Uterus (tissue), 3 donors: ENCODE measurements at regions not wholly inside any gene's neighbourhood (a gene's known extent, or its start where the extent isn't known, plus 50 kb on each side); places are given as distances from the start of the nearest gene placed in this dataset.

Experiments used
- DNase-seq, 2 donors: peaks; one replicate each; pipeline ENCODE4 v3.0.0-alpha.2; 2019 to 2020
- H3K27ac ChIP-seq, 2 donors: fragments of 200-600 bp; sonication (generic); 1 replicate in 1 of 2; 2 replicates in 1 of 2; pipeline ENCODE4 v1.5.1; 2016 to 2018
- H3K27me3 ChIP-seq, 2 donors: fragments of 200-600 bp; sonication (generic); one replicate each; pipeline ENCODE4 v1.5.1; 2018 to 2019; ENCODE audit warnings: control low read depth in 1 of 2
- H3K36me3 ChIP-seq, 2 donors: fragments of 200-600 bp; sonication (generic); one replicate each; pipeline ENCODE4 v1.5.1; 2019; ENCODE audit warnings: control low read depth in 1 of 2
- H3K4me1 ChIP-seq, 2 donors: fragments of 200-600 bp; sonication (generic); one replicate each; pipeline ENCODE4 v1.5.1; 2018 to 2019; ENCODE audit warnings: control low read depth in 1 of 2
- H3K4me3 ChIP-seq, 2 donors: fragments of 200-600 bp; sonication (generic); 1 replicate in 1 of 2; 2 replicates in 1 of 2; pipeline ENCODE4 v1.5.1; 2018 to 2019; ENCODE audit warnings: mild to moderate bottlenecking in 1 of 2
- H3K9me3 ChIP-seq, 2 donors: fragments of 200-600 bp; sonication (generic); one replicate each; pipeline ENCODE4 v1.5.1; 2019; ENCODE audit warnings: control low read depth in 1 of 2
- POLR2A ChIP-seq, 2 donors: fragments of 450-650 bp; IDR thresholded peaks; one replicate each; pipeline ENCODE4 v1.6.1; 2016; ENCODE audit warnings: antibody characterized with exemption in 2 of 2, mild to moderate bottlenecking in 1 of 2, moderate library complexity in 1 of 2
- intact Hi-C: fragments of 100-400 bp; cut with DNase I; formaldehyde crosslinking; loops from one replicate; pipeline ENCODE4 v1.15.1; 2023; ENCODE audit warnings: low total_unique reads
- TF ChIP-seq, protein P1 (sequence below), 4 experiments: fragments of 200-600 bp in 2 of 4; fragments of 450-650 bp in 2 of 4; sonication (generic) in 2 of 4; IDR thresholded peaks; one replicate each; pipeline ENCODE4 v1.5.1; 2016 to 2019; ENCODE audit warnings: antibody characterized with exemption in 4 of 4, mild to moderate bottlenecking in 2 of 4, moderate library complexity in 1 of 4
- donor health status: DM: yes; HTN: yes; CAD: no.

DNA sequence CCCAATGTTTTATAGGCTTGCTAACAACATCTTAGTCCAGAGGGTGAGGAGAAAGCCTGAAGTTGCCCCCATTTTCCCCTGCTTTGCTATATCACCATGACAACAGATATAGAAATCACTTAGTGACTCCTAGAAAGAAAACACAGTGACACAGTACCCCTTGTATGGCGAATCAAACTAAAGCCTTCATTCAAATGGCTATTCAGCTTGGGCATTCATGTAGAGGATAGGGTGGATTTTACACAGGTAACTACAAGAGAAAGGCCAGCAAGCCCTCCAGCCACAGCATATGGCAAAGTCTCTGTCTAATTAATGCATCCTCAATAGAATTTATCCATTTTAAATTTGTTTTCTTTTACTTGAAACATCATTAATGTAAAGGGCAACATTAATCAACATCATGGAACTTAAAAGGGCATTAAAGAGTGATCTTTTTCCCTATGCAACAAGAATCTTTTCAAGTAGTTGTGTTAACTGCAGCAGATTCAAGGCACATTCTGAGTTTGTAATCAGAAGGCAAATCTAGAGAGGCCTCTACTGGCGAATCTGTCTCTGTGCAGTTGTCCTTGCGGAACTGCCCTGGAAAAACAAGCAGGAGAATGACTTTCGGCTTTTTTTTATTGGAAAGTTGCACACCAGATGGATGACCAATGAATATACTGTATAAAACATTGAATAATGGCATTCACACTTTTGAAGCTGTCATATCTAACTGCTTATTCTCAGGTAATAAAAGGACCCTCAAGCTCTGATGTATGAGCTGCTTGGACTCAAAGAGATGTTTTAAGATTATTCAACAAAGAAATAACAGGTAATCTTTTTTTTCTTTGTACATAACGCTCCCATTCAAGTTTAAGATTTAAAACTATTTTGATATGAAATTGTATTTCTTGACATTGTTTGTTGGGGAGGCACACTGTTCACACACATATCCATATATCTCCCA is 621.7 kb upstream of the AGTR1 start:
- Histone ChIP-seq H3K36me3 (no peaks in the 10 kb centered on the region), H3K27me3 (no peaks in the 10 kb centered on the region), H3K4me3 (no peak overlapping the region), H3K27ac (no peak overlapping the region), H3K9me3 (no peaks in the 10 kb centered on the region), H3K4me1 (no peaks in the 10 kb centered on the region)
- TF ChIP-seq POLR2A (IDR thresholded peaks at IDR 0.05) = no peak
- TF ChIP-seq, protein P1, sequence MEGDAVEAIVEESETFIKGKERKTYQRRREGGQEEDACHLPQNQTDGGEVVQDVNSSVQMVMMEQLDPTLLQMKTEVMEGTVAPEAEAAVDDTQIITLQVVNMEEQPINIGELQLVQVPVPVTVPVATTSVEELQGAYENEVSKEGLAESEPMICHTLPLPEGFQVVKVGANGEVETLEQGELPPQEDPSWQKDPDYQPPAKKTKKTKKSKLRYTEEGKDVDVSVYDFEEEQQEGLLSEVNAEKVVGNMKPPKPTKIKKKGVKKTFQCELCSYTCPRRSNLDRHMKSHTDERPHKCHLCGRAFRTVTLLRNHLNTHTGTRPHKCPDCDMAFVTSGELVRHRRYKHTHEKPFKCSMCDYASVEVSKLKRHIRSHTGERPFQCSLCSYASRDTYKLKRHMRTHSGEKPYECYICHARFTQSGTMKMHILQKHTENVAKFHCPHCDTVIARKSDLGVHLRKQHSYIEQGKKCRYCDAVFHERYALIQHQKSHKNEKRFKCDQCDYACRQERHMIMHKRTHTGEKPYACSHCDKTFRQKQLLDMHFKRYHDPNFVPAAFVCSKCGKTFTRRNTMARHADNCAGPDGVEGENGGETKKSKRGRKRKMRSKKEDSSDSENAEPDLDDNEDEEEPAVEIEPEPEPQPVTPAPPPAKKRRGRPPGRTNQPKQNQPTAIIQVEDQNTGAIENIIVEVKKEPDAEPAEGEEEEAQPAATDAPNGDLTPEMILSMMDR (IDR thresholded peaks at IDR 0.05) = peak; percentile 38 to 53 (median 45)
- intact Hi-C loops = no loop called here
- no peak for DNase-seq

DNA sequence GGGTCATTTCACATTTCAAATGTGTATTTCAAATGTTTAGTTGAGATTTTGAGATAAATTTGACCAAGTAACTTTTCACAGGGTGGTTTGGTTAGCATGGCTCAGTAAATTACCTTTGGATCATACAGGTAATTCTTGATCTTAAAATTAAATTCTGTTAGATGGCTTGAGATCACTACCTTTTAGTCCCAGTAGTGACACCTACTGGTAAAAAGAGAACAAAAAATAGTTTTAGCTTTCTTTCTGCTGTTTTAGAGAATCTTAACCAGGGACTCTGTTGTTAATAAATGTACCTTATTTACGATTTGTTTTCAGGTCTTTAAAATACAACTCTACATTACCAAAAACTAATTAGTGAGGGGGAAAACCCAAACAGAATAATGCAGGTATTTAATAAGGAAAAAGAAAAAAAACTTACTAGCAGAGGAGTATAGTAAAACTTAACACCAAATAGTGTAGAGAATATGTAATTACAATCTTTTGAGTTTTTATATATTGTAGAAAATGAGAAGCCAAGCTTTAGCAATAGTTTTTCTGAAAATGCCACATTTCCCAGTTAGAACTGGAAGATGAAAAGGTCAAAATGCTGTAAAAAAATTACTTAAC is 620.3 kb upstream of the AGTR1 start:
- TF ChIP-seq POLR2A (IDR thresholded peaks at IDR 0.05) = no peak
- TF ChIP-seq, protein P1 (IDR thresholded peaks at IDR 0.05) = peak in 1 of 4 experiments; percentile 33
- Histone ChIP-seq H3K4me3 (no peak overlapping the region), H3K4me1 (no peaks in the 10 kb centered on the region), H3K27ac (no peak overlapping the region), H3K36me3 (no peaks in the 10 kb centered on the region), H3K27me3 (no peaks in the 10 kb centered on the region), H3K9me3 (no peaks in the 10 kb centered on the region)
- no peak for DNase-seq
- intact Hi-C loops = no loop called here

DNA sequence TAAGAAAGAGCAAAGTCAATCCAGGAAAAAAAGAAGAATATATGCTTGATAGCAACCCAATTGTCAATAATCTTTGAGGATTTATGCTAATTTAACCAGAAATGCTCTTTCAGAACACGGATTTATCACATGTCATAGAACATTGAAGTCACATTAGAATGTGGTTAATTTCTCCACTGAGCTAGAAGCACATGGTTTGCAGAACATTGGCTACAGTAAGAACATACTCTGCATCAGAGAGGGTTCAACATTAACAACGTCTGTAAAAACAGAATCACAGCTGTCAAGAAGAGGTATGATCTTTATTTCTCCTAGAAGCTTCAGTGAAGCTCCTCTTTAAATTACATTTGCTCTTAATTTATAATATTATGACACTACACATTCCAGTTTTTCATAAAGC is 619.7 kb upstream of the AGTR1 start:
- TF ChIP-seq, protein P1 (IDR thresholded peaks at IDR 0.05) = no peak
- TF ChIP-seq POLR2A (IDR thresholded peaks at IDR 0.05) = no peak
- no peak for DNase-seq
- Histone ChIP-seq H3K27ac (no peak overlapping the region), H3K9me3 (no peaks in the 10 kb centered on the region), H3K4me1 (no peaks in the 10 kb centered on the region), H3K4me3 (no peak overlapping the region), H3K27me3 (no peaks in the 10 kb centered on the region), H3K36me3 (no peaks in the 10 kb centered on the region)
- intact Hi-C loops = no loop called here

DNA sequence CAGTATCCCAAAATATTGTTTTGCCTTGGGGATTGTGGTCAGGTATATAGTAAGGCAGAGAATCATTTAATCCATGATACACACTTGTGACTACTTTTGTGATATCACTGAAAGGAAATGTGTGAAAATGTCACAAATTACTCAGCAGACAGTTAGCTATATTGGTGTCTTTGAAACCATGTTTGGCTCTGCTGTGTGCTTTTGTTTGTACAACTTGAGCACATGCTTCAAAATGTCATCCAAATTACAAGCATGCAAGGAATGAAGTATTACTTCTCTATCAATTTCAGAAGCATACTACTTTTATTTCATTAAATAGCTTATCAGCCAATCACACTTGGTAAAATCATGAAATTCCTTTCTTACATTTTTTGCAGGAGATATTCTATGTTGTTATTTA is 619.0 kb upstream of the AGTR1 start:
- Histone ChIP-seq H3K36me3 (no peaks in the 10 kb centered on the region), H3K9me3 (no peaks in the 10 kb centered on the region), H3K27me3 (no peaks in the 10 kb centered on the region), H3K27ac (no peak overlapping the region), H3K4me3 (no peak overlapping the region), H3K4me1 (no peaks in the 10 kb centered on the region)
- intact Hi-C loops = no loop called here
- no peak for DNase-seq
- TF ChIP-seq, protein P1 (IDR thresholded peaks at IDR 0.05) = no peak
- no peak for TF ChIP-seq POLR2A (IDR thresholded peaks at IDR 0.05)

DNA sequence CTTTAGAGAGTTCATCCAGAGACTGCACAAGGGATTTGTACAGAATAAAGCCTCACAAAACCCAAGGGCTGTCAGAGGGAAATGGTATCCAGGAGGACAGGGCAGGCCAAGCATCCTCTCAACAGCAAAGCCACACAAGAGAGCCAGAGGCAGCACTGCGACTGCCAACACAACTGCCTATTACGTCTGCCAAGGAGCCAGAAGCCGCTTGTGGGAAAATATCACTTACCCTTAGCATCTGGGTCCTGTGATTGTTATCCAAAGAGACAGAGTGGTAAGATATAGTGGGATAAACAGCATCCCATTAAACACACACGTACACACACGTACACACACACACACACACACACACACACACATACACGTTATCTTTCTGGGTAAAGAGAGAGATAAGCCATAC is 618.3 kb upstream of the AGTR1 start:
- no peak overlapping the region for H3K27ac ChIP-seq
- H3K4me3 ChIP-seq = no peak overlapping the region
- intact Hi-C loops = no loop called here
- H3K36me3 ChIP-seq = no peaks in the 10 kb centered on the region
- H3K27me3 ChIP-seq = no peaks in the 10 kb centered on the region
- H3K4me1 ChIP-seq = no peaks in the 10 kb centered on the region
- no peaks in the 10 kb centered on the region for H3K9me3 ChIP-seq
- TF ChIP-seq POLR2A (IDR thresholded peaks at IDR 0.05) = no peak
- TF ChIP-seq, protein P1 (IDR thresholded peaks at IDR 0.05) = no peak
- no peak for DNase-seq
